GM19468 (cell line): ENCODE measurements at regions not wholly inside any gene's neighbourhood (a gene's known extent, or its start where the extent isn't known, plus 50 kb on each side); places are given as distances from the start of the nearest gene placed in this dataset.
A peak's percentile ranks its signal among the peaks of the same experiment; 100 is the strongest.

Experiments used
- ATAC-seq: cut with Tn5 transposase; IDR thresholded peaks from one replicate; pipeline ENCODE4 v1.9.1; 2021; ENCODE audit warnings: mild to moderate bottlenecking, moderate library complexity, moderate number of reproducible peaks; ENCODE audit not compliant: unreplicated experiment; ENCODE audit errors: extremely low read depth

DNA sequence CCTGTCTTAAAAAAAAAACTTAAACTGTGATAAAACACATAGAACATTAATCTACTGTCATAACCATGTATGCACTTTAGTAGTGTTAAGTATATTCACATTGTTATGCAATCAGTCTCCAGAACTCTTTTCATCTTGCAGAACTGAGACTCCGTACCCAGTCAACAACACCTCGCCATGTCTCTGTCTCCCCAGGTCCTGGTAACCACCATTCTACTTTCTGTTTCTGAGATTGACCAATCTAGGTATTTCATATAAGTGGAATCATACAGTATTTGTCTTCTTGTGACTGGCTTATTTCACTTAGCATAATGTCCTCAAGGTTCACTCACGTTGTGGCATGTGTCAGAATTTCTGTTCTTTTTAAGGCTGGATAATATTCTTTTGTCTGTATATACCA is 290.8 kb upstream of the CXCR4 start:
- ATAC-seq, result no peak

DNA sequence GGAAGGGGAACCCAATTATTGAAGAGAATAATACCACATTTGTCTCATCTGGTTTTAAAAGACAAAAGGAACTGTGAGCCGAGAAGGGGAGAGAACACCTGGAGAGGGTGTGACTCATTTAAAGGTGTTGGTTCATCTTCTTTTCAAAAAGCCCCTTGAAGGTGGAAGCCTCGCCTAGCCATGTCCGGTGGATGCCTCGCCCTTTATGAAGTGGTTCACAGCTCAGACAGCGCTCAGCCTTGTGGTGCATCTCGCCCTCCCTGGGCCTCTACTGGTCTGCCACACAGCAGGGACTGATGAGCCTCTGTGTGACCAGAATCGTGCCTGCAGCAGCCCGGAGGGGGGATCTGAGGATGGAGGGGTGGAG is 290.0 kb upstream of the CXCR4 start:
- ATAC-seq, result no peak

DNA sequence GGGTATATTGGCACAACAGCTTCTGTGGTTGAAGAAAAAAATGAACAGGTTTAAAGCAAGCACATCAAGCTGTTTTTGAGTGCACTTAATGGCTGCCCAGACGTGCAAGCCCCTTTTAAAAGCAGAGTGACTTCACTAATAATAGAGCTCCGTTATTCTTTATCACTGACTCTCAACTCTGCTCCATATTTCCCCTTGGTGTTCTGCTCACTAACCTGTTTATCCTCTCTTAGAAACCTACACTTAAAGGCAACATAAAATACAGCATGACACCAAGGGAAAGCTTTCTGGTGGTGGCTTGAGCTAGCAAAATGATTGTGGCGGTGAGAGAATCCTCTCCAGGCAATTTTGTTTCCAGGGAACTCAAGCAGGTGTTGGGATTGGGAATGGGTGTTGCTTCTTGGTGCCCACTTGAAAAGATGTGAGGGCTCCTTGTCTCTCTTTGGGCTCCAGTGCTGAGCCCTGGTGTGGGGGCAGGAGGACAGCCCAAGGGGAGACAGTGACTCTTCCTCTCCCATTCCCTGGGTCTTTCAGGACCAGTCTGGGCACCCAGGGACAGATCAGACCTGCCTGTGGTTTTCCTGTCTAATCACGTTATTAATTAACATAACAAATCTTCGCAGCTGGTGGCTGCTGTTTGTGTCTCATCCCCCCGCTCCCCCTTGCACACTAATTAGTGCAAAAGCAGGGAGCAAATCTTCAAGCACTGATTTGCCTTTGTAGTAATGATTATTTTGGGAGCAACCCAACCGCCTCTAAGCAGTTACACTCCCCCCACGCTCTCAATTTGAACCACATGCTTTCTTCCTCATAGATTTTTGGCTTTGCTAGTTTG is 289.4 kb upstream of the CXCR4 start:
- ATAC-seq, result no peak

DNA sequence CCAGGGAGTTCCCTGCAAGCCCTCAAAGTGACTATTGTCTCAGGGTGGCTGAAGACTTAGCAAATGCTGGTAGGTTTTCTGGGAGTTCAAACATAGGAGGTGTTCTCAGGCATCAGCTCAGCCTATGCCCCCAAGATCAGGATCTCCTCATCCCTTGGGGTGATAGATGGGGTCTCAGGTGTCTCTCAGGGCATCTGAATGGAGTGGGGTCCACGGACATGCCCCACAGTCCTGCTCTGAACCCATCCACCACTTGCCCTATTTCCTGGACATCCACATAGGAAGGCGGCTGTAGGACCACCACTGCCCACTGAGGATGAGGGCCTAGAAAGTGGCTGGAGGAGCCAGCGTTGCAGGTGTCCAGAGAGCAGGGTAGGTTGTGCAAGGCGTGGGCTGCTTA is 287.0 kb upstream of the CXCR4 start:
- ATAC-seq, result no peak

DNA sequence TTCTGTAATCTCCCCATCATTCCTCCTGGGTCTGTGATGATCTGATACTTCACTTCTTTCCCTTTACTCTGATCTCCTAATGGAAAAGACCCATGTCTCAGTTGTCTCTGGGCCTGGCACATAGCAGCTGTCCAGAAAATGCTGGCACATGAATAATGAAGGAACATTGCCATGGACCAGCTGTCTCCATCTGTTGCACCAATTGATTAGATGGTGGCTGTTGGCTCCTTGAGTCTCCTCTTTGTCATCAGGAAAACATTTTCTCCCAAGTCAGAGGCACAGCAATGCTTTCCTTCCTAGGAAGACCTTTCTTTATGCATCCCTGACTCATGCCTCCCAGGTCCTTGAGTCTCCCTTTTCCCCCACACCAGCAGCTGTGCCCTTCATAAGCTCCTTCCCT is 286.2 kb upstream of the CXCR4 start:
- no peak for ATAC-seq

DNA sequence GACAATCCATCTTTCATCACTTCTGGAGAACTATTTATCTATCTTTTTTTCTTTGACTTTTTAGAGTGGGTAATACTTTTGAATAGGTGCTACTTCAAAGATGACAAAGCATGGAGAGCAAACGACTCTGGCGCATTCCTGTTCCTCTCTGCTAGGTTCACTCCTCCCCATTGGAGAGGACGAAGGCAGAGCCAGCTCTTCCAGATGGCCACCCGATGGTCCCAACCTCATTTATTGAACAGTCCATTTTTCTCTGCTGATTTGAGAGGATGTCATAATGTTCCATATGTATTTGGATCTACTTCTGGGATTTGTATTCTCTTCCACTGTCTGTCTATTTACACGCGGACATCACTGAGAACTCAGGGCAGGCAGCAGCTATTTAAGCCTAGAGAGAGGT is 284.3 kb upstream of the CXCR4 start:
- ATAC-seq, result no peak

DNA sequence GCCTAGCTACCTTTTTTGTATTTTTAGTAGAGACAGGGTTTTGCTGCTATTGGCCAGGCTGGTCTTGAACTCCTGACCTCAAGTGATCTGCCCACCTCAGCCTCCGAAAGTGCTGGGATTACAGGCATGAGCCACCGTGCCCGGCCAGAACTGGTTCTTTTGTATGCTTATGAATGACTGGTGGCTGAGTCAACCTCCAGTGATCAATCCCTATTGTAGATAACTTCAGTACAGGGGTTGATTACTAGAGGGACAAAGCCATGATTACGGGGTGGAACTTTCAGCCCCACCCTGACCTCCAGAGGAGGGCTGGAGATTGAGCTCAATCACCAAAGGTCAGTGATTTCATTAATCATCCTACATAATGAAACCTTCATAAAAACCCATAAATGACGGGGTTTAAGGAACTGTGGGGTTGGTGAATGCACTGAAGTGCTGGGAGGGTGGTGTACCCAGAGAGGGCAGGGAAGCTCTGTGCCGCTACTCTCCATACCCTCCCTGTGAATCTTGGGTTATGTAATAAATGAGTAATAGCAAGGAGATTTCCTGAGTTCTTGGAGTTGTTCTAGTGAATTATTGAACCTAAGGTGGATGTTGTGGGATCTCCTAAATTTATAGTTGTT is 281.8 kb upstream of the CXCR4 start:
- no peak for ATAC-seq

DNA sequence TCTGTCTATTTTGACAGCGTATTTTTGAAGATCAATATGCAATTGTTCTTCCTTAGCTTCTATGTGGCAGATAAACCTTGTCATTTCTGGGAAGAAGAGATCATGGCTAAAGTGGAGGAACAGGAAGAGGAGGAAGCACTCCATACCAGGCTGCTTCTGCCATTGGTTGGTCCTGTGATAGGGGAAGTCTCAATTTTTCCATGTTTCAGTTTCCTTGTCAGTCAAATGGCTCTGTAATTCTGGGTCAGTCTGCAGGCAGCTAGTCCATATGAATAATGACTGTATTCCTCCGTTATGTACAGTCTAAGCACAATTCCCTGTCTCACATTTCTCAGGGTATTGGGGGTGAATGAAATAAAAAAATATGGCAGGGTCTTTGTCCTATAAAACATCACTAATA is 277.6 kb upstream of the CXCR4 start:
- ATAC-seq, result no peak

DNA sequence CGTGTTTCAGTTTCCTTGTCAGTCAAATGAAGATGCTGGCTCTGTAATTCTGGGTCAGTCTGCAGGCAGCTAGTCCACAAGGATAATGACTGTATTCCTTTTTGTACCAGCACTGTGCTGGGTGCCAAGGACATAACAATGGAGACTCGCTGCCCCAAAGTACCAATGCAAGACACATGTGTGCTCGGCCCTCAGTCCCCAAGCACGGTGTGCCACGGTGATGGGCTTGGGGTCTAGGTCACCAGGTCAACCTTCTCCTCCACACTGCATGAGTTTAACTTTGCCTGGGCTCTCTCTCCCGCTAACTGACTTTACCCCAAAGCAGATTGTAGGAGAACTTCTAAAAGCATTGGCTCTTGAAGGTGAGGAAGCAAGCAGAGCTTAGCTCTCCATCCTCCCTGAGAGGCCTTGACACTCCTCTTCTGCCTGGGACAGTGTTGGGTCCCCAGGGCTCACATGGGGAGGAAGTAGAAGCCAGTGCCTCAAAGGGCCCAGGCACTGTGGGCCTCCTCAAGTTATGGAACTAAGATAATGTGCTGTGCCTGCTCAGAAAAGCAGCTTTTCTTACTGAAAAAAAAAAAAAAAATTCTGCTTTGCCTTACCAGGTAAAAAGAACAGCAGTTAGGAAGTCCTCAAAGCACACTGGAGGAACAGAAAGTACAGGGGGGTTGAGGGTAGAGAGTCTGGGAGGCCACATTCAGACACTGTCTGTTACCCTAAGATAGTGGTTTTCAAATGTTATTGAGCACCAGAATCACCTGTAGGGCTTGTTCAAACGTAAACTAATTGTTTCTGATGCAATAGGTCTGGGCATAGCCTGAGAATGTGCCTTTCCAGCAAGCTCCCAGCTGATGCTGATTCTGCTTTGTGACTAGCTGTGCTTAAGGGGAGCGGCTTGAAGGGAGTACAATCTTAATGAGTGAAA is 276.4 kb upstream of the CXCR4 start:
- peak; percentile 16 for ATAC-seq

DNA sequence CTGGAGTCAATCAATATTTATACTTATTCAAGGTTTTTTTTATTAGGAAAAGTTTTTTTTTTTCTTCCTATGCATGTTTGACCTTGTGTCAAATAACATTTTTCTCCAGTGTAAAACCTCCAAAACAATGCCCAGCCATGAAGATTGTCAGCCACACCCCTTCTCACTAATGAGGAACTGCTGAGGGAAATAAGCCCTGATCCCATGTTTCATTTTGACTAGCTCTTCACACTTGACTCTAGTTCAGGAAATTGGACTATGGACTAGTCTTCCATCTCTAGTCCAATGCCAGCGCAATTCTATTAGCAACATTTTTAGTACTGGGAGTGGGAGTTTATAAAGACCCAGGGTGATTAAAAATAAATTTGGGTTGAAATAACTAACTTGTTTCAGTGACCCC is 275.6 kb upstream of the CXCR4 start:
- no peak for ATAC-seq

DNA sequence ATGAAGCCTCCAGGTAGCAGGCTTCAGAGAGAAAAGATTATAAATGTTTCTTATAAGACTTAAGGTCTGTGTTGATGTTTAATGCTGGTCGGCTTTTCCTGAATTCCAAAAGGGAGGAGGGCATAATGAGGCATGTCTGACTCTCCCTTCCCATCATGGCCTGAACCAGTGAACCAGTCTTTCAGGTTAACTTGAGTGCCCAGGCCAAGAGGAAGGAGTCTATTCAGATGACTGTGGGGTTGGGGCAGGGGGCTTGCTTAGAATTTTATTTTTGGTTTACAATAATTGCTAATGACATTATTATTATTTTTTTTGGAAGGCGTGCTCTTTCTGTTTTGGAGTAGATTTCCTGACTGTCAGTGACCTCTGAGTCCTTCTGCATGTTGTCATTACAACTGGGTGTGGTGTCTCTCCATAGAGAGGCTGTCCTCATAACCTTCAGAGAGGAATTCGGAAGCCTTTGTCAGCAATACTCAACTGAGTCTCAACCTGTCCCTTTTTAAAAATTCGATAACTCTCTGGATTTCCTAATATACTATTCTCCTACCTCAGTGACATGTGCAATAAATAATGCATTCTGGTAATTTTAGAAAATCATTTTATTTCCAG is 275.1 kb upstream of the CXCR4 start:
- ATAC-seq, result no peak

DNA sequence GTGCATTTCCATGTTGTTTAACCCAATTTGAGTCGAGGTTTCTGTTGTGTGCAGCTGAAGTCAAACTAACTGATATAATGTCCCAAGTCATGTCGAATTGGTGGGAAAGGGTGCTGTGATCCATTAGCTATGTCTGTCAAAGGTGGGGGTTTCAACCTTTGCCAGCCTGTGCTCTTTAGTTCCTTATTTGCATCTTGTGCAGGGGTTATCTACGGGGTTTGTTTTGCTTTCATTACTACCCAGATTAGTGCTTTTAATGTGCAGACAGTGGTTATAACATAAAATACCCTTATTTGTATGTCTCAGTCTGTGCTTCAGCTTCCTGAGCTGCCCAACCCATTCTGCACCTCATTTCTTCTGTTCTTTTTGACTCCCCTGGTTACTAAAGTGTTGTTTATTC is 271.9 kb upstream of the CXCR4 start:
- ATAC-seq, result peak; percentile 86

DNA sequence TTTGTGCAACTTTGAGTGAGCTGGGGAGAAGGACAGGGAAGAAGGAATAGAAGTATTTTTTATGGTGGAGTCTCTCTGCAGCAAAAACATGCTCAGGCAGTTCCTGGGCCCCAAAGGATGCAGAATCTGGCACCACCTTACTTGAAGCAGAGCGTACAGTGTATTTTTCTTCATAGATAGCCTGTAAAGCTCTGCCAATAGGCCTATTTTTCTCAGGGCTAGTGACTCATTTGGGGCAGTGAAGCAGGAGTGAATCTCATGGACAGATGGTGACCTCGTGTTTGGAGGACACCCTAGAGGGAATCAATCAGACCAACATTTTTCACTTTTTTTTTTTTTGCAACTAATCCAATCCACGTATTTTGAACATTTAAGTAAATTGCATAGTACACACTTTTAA is 268.1 kb upstream of the CXCR4 start:
- no peak for ATAC-seq

DNA sequence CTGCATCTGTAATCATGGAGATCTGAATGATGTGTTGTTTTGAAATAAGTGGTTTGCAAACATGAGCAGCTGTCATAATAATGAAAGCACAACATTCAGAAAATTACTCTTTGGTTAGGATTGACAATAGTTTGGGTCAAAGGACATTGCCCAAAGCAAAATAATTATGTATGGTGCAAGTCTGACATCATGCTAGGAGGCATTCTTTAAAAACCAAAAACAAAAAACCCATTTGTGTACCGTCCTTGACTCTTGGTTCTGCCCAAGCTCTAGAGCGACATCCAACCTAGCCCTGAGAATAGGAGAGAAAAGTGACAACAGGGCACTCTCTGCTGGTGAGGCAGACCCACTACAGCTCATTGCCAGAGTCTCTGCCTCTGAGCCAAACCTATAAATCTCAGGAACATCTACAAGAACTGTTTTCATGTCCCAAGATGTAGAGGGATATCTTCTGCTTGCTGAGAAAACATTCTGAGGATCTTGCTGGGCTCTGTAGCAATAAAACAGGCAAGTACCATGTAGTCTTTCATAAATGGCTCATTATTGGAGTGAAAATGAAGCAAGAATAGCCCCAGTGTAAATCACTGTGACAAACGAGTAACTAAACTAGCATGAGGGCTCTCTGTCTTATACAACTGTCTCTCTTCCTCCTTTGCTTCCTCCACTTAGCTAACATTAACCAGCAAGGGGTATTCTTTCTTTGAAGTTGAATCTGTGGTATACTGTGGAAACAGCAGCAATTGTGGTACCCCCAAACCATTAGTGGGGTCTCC is 266.8 kb upstream of the CXCR4 start:
- ATAC-seq, result peak; percentile 32

DNA sequence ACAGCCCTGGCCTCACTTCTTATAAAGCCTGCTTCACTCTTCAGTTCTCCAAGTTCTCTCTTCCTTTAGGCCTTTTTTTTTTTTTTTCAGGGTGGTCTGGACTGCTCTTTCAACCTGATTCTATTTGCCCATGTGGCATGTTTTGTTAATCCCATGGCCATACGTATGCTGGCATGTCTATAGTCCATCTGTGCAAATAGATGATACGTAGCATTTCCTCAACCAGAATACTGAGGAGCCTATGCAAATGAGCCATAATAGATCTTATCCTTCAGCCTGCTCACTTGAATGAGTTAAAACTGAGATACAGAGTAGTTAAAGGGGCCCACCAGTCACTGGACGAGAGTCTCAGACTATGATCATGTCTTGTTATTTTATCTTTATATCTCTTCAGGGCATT is 265.2 kb upstream of the CXCR4 start:
- no peak for ATAC-seq

DNA sequence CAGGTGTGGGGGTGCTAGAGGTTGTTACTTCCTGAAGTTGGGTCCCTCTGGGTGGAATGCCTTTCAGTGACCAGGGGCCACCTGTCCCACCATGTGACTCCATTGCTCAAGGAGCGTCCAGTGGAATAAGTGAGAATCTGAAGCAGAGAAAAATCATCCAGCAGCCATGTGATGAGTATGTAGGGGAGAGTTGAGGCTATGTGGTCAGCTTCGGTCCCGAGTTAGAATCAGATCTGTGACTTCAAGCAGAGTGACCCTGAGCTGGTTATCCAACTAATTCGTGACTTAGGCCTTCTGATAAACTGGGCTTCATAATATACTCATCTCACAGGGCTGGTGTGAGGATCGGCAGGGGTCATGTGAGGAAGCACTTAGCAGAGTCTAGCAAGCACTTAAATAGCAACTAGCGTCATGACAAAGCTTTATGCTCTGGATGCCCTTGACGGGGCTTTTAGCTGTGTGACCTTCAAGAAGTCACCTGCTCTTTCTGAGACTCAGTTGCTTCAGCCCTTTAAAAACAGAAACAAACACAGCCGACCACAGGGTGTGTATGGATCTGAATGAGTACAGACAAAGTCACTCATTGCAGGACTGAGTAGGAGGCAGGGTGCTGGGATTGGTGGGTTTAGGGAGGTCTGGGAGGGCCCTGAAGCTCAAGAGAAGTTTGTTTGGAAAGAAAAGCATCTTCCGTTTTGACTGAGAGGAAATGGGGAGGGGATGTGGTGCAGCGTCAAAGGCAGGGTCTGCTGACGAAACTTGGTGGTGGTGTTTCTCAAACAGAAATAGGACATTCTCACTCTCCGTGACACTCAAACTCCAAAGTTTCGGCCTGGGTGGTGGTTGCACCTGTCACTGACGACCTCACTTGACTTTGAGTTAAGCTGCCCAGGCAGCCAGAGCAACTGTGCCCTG is 264.0 kb upstream of the CXCR4 start:
- ATAC-seq, result peak; percentile 69

DNA sequence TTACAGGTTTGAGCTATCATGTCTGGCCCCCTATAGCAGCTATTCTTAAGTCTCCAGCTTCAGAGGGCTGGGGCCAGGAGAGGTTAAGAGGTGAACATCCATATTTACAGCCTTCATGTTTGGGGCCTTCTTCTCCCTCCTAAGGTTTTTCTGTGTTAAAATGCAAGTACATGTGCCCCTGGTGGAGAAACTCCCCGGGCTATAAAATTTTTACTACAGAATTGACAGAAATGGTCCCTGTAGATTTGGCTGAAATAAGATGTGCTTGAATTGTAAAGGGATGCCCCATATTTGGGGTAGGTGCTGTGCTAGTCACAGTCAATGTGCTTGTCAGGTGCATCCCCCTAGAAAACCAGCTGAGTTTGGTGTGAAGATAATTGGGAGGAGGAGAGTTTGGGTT is 263.3 kb upstream of the CXCR4 start:
- ATAC-seq, result no peak

DNA sequence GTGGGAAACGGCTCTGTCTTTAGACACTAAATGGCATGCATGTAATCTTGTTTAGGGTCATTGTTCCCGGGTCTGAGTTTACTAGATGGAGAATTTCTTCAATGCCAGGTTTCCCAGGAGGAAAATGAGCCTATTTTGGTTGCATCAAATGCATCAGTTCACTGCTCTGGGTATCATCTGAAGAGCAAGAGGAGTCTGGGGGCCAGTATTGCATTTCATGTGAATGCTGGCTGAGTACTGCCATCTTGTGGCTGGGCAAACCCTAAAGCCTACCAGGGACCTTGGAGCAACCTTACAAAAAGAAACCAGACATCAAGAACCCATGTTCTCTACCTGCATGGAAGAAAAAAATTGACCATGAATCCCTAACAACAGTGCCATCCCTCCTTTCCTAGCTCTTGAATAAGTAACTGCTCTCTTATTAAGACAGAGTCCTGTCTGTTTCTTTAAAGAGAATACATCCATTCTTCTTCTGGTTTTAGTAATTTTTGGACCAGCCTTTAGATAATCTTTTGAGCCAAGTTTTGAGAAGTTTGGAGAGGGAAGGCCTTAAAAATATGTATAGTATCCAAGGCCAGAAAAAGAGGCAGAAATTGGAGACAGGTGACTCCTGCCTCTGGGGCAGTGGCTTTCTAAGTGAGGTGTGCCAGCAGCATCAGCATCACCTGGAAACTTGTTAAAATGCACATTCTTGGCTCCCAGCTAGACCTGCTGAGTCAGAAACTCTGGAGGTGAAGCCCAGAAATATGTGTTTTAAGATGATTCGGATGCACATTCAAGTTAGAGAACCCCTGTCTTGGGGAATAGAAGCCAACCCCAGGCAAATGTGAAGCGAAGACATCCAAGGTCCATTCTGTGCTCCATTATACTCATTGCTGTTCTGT is 261.0 kb upstream of the CXCR4 start:
- no peak for ATAC-seq
